Stimulated activated CD4-positive, alpha-beta T cell treated with anti-CD3 and anti-CD28 coated beads, Interleukin-4, amount 100 ng/mL, for 24 hours (primary cell): ENCODE measurements at regions not wholly inside any gene's neighbourhood (a gene's known extent, or its start where the extent isn't known, plus 50 kb on each side); places are given as distances from the start of the nearest gene placed in this dataset.
"Not testable (repeated sequence)": the region's sequence is repeated elsewhere in the genome, so short reads cannot be mapped to it uniquely, and the experiment has no call there.

Experiments
- DNase-seq: peaks from one replicate; pipeline ENCODE4 v3.0.0-alpha.2; 2020

DNA sequence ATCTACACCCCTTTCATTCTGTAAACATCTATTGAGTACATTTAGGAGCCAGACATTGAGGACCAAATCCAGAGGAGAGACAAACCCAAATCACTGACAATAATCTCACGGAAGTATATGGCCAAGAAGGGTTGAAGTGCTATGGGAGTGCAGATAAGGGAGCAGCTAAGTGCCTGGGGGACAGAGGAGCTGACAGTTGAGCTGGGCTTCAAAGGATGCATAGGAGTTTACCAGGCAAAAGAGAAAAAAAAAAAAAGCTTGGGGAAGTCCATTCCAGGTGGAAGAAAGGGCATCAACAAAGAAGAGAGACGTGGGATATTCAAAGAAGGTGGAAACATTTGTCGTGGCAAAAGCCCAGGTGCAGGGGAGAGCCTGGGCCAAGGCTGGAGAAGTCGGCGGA, 60.5 kb upstream of the NANOS1 start:
- no peak for DNase-seq

GRCh38 chr10:118970770-118971169, 58.7 kb upstream of the NANOS1 start:
- DNase-seq = no peak

- DNase-seq = no peak
These were observed 58.3 kb upstream of the NANOS1 start for GRCh38 chr10:118971187-118971586.

- DNase-seq = no peak
These were observed 57.6 kb upstream of the NANOS1 start for GRCh38 chr10:118971876-118972275.

GRCh38 chr10:118973744-118974143, 55.8 kb upstream of the NANOS1 start:
- no peak for DNase-seq

GRCh38 chr10:118974951-118975350, 54.6 kb upstream of the NANOS1 start:
- no peak for DNase-seq

GRCh38 chr10:118976219-118976618, 53.3 kb upstream of the NANOS1 start:
- not testable (repeated sequence) for DNase-seq

DNA sequence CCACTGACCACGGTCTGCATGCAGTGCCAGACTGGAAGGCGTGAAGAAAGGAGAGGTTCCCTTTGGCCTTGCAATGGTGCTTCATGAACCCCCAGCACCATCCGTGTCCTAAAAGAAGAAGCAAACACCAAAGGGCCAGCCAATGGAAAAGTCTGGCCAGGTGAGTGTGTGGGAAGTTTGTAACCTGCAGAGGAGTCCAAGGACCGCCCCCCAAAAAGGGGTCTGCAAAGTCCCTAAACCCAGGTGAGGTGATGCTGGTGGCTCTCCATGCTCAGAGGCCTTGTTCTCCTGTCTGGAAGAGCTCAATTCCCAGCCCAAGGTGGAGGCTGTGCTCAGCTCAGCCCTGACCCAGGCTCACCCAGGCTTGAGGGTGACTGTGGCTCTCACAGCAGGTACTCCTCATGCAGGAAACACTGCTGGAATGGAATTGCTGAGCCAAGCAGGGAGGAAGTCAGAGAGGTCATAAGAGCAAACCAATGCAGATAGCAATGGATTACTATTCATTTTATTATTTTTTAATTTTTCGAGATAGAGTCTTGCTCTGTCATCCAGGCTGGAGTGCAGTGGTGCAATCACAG, 52.4 kb upstream of the NANOS1 start:
- no peak for DNase-seq

- DNase-seq = no peak
These were observed 51.7 kb upstream of the NANOS1 start for GRCh38 chr10:118977835-118978234.

DNA sequence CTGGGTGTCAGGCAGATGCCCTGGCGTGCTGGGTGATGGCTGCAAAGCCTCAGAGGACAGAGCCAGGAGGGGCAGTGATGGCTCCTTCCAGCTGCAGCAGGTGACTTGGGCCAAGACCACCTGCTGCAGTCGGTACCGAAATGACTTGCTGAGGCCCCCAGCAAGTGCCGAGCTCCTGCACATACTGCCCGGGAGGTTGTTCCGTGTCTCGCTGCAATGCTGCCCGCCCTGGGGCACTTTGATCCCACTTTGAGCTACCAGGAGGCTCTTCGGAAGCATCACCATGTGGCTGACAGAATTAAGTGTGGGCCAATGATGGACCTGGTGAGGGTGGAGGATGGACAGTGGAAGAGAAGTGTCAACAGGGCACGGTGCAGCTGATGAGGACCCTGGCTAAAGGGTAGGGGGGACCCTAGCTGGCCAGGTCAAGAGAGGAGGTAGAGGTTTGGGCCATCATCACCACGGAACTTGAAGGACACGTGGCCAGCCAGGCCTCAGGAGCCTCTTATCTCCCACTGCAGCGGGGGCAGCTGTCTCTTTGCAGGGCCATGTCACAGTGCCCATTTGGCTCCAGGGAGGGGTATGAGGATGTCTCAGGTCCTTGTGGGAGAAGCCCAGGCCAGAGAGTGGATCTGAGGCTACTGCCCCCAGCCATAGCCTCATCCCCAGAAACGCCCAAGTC, 51.1 kb upstream of the NANOS1 start:
- DNase-seq = no peak

DNA sequence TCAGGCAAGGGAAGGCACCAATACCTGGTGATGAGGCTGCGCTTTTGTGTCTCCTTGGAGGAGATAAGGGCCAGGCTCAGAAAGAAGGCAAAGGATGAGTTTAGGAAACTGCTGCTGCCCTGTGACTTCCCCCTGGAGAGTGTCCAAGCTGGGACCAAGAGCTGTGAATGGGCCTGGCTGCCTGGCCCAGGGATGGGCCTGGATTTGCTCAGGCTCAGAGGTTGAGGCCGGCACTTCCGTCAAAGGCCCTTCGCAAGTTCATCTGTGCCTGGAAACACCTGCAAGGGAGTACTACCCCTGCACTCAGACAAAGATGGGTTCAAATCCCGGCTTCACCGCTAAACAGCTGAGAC, 50.5 kb upstream of the NANOS1 start:
- no peak for DNase-seq

DNA sequence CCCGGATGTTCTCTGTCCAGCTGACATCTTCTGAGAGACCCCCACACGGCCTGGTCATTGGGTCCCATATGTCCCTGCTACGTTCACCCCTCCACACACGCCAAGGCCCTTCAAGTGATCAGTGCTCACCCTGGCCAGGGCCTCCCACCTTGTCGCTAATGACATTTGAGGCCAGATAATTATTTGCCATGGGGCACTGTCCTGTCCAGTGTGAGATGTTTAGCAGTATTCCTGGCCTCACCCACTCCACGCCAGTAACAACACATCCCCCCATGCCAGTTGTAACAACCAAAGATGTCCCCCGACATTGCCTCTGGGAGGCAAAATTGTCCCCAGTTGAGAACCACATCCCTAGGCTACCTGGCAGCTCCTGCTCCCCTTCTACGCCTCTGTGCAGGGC, 49.9 kb upstream of the NANOS1 start:
- DNase-seq = no peak
